ENCODE measurements at regions not wholly inside any gene's neighbourhood (a gene's known extent, or its start where the extent isn't known, plus 50 kb on each side); places are given as distances from the start of the nearest gene placed in this dataset.

DNA sequence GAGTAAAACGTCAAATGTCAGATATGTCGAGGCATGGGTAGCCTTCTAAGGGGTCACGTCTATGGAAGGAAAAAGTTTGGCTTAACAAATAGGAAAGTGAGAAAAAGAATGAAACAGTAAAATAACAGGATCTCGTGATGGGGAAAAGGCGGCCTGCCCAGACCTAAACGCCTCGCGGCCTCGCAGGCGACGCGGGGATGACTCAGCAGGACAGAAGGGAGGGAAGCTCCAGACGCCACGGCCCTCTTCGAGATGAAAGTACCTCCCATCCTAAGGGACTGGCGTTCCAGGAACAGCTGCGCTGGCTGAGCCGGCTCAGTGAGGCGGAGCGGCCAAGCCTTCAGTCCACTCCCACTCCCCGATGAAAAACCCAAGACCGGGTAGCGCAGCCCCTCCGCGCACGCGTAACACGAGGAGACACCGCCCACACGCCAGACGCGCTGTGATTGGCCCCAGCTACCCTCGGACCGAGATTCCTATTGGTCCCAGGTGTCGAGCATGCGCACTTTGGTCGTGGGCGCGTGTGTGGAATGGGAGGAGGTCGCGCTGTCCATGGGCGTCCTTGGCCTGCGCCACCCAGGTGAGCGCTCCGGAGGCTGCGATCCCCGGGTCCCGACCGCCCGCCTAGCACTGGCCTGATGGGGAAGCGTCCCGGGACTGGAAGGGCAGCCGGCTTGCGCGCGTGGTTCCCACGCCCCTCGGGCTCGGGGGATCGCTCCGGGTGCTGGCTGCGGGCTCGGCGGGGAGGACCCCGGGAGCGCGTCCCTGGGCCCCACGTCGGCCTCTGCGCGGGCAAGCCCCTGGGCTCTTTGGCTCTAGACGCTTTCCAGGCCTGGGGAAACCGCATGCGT, 588.5 kb downstream of the MTRR start:
- CTCF ChIA-PET: no interaction called here
- no peak overlapping the region for H2AFZ ChIP-seq (ENCODE audit: low read depth, low read length, poor library complexity, severe bottlenecking)
- POLR2A ChIA-PET: no interaction called here

GRCh38 chr5:8458038-8458383, 589.1 kb downstream of the MTRR start:
- no peak overlapping the region for H3K4me2 ChIP-seq (ENCODE audit: low read length)
- TF ChIP-seq RAD21 (IDR thresholded peaks at IDR 0.05; ENCODE audit: low read depth) (no peak), POLR2AphosphoS5 (IDR thresholded peaks at IDR 0.05; ENCODE audit: low read depth, low read length) (no peak), ZBTB33 (IDR thresholded peaks at IDR 0.05; ENCODE audit: extremely low read depth, insufficient replicate concordance, low read length) (no peak), SIN3A (IDR thresholded peaks at IDR 0.05; ENCODE audit: low read depth) (no peak), POLR2A (IDR thresholded peaks at IDR 0.05; ENCODE audit: borderline replicate concordance, extremely low read depth, insufficient read depth, insufficient read length) (no peak), TCF7L2 (IDR thresholded peaks at IDR 0.05; ENCODE audit: borderline replicate concordance, extremely low read depth, insufficient read depth, insufficient read length) (no peak), ZNF274 (IDR thresholded peaks at IDR 0.05; ENCODE audit: low read depth, low read length) (no peak), ELF1 (IDR thresholded peaks at IDR 0.05; ENCODE audit: borderline replicate concordance, low read depth) (no peak), ZFX (IDR thresholded peaks at IDR 0.05) (no peak), REST (IDR thresholded peaks at IDR 0.05; ENCODE audit: low read depth) (no peak), JUND (IDR thresholded peaks at IDR 0.05) (no peak), FOSL1 (IDR thresholded peaks at IDR 0.05; ENCODE audit: low read depth) (no peak)

More for the DNA sequence above, 588.5 kb downstream of the MTRR start:
- Histone ChIP-seq H3K4me3 (replicated peaks in 1 of 2; ENCODE audit: low read depth in 1 of 2, low read length in 2 of 2) (no peak overlapping the region), H3K4me1 (ENCODE audit: control insufficient read depth in 1 of 2, insufficient read depth in 2 of 2, low read length in 2 of 2) (no peaks in the 10 kb centered on the region), H3K27ac (ENCODE audit: low read depth, low read length) (no peak overlapping the region), H3K4me2 (ENCODE audit: low read length) (no peak overlapping the region), H3K27me3 (ENCODE audit: insufficient read depth, low read length) (no peaks in the 10 kb centered on the region), H3K9ac (ENCODE audit: low read length) (no peak overlapping the region), H3K79me2 (ENCODE audit: insufficient read depth, low read length) (no peaks in the 10 kb centered on the region), H3K36me3 (ENCODE audit: control insufficient read depth in 1 of 2, insufficient read depth in 2 of 2, low read length in 2 of 2) (no peaks in the 10 kb centered on the region), H3K9me3 (ENCODE audit: control insufficient read depth in 1 of 2, insufficient read depth in 1 of 2, low read depth in 1 of 2, low read length in 2 of 2) (peaks cover under 1 to 19% of the 10 kb centered on the region in 2 experiments; a peak in 2 of 4 replicates), H4K20me1 (ENCODE audit: insufficient read depth) (no peaks in the 10 kb centered on the region), H3K9me2 (ENCODE audit: insufficient read depth) (no peaks in the 10 kb centered on the region)
- no peak for DNase-seq (ENCODE audit: low read depth, low spot score)
- no peak for ATAC-seq
- no peak for TF ChIP-seq MAX (IDR thresholded peaks at IDR 0.05)
- TF ChIP-seq POLR2AphosphoS5 (IDR thresholded peaks at IDR 0.05; ENCODE audit: low read depth, low read length): no peak
- TF ChIP-seq EZH2phosphoT487 (IDR thresholded peaks at IDR 0.05; ENCODE audit: borderline replicate concordance): no peak
- TF ChIP-seq CEBPB (IDR thresholded peaks at IDR 0.05; ENCODE audit: low read depth): no peak
- TF ChIP-seq FOSL1 (IDR thresholded peaks at IDR 0.05; ENCODE audit: low read depth): no peak
- no peak for TF ChIP-seq YY1 (IDR thresholded peaks at IDR 0.05; ENCODE audit: extremely low read depth, insufficient replicate concordance, low read depth, low read length)
- no TSS peak for BruUV-seq (replicated peaks)
- intact Hi-C loops (cut with micrococcal nuclease): no loop called here
- RAD21 ChIA-PET (ENCODE audit: low non-redundant PET in 1 of 2, low total read pairs in 2 of 2, uncharacterized antibody in 2 of 2, unreplicated experiment in 2 of 2): no interaction called here

More at GRCh38 chr5:8458038-8458383, 589.1 kb downstream of the MTRR start:
- CTCF ChIA-PET: no interaction called here
- H3K9me3 ChIP-seq (ENCODE audit: control insufficient read depth in 1 of 2, insufficient read depth in 1 of 2, low read depth in 1 of 2, low read length in 2 of 2): peaks cover under 1 to 19% of the 10 kb centered on the region in 2 experiments; a peak in 2 of 4 replicates
- no peaks in the 10 kb centered on the region for H3K4me1 ChIP-seq (ENCODE audit: control insufficient read depth in 1 of 2, insufficient read depth in 2 of 2, low read length in 2 of 2)
- DNase-seq (ENCODE audit: low read depth, low spot score) (no peak), ATAC-seq (no peak)
- POLR2A ChIA-PET: no interaction called here
- RAD21 ChIA-PET (ENCODE audit: low non-redundant PET in 1 of 2, low total read pairs in 2 of 2, uncharacterized antibody in 2 of 2, unreplicated experiment in 2 of 2): no interaction called here
- intact Hi-C loops (cut with micrococcal nuclease): no loop called here
- H3K27me3 ChIP-seq (ENCODE audit: insufficient read depth, low read length): no peaks in the 10 kb centered on the region
- no peaks in the 10 kb centered on the region for H3K79me2 ChIP-seq (ENCODE audit: insufficient read depth, low read length)
- no peak overlapping the region for H3K27ac ChIP-seq (ENCODE audit: low read depth, low read length)
- no peaks in the 10 kb centered on the region for H4K20me1 ChIP-seq (ENCODE audit: insufficient read depth)
- BruUV-seq (replicated peaks): no TSS peak
- no peaks in the 10 kb centered on the region for H3K36me3 ChIP-seq (ENCODE audit: control insufficient read depth in 1 of 2, insufficient read depth in 2 of 2, low read length in 2 of 2)
- H3K4me3 ChIP-seq (replicated peaks in 1 of 2; ENCODE audit: low read depth in 1 of 2, low read length in 2 of 2): no peak overlapping the region
- no peak overlapping the region for H3K9ac ChIP-seq (ENCODE audit: low read length)
- H3K9me2 ChIP-seq (ENCODE audit: insufficient read depth): no peaks in the 10 kb centered on the region
- no peak overlapping the region for H2AFZ ChIP-seq (ENCODE audit: low read depth, low read length, poor library complexity, severe bottlenecking)
